ENCODE measurements at regions not wholly inside any gene's neighbourhood (a gene's known extent, or its start where the extent isn't known, plus 50 kb on each side); places are given as distances from the start of the nearest gene placed in this dataset.

- H3K4me3 ChIP-seq (ENCODE audit: low read depth, low read length) = no peak overlapping the region
- DNase-seq (ENCODE audit: low read depth) = no peak
- no peak for TF ChIP-seq CTCF (IDR thresholded peaks at IDR 0.05; ENCODE audit: low read depth, low read length, missing control alignments)
These were observed 192.6 kb upstream of the NAV2 start for GRCh38 chr11:19519912-19520641.

GRCh38 chr11:19519353-19519752, 193.3 kb upstream of the NAV2 start:
- DNase-seq (ENCODE audit: low read depth) = no peak
- no peak for TF ChIP-seq CTCF (IDR thresholded peaks at IDR 0.05; ENCODE audit: low read depth, low read length, missing control alignments)
- H3K4me3 ChIP-seq (ENCODE audit: low read depth, low read length) = no peak overlapping the region

GRCh38 chr11:19513253-19513652, 199.4 kb upstream of the NAV2 start:
- DNase-seq (ENCODE audit: low read depth) = no peak
- no peak for TF ChIP-seq CTCF (IDR thresholded peaks at IDR 0.05; ENCODE audit: low read depth, low read length, missing control alignments)
- H3K4me3 ChIP-seq (ENCODE audit: low read depth, low read length) = no peak overlapping the region

GRCh38 chr11:19512618-19513017, 200.0 kb upstream of the NAV2 start:
- TF ChIP-seq CTCF (IDR thresholded peaks at IDR 0.05; ENCODE audit: low read depth, low read length, missing control alignments) = no peak
- no peak overlapping the region for H3K4me3 ChIP-seq (ENCODE audit: low read depth, low read length)
- DNase-seq (ENCODE audit: low read depth) = no peak

GRCh38 chr11:19511413-19512183, 201.0 kb upstream of the NAV2 start:
- H3K4me3 ChIP-seq (ENCODE audit: low read depth, low read length) = no peak overlapping the region
- no peak for TF ChIP-seq CTCF (IDR thresholded peaks at IDR 0.05; ENCODE audit: low read depth, low read length, missing control alignments)
- DNase-seq (ENCODE audit: low read depth) = no peak

GRCh38 chr11:19511066-19511412, 201.6 kb upstream of the NAV2 start:
- no peak for TF ChIP-seq CTCF (IDR thresholded peaks at IDR 0.05; ENCODE audit: low read depth, low read length, missing control alignments)
- no peak overlapping the region for H3K4me3 ChIP-seq (ENCODE audit: low read depth, low read length)
- DNase-seq (ENCODE audit: low read depth) = no peak

Measured in GM12864 (cell line).